Heart right ventricle (tissue), 16 donors: ENCODE measurements at regions not wholly inside any gene's neighbourhood (a gene's known extent, or its start where the extent isn't known, plus 50 kb on each side); places are given as distances from the start of the nearest gene placed in this dataset.

Experiments
- ATAC-seq, 8 donors: fragments of 200-7000 bp; cut with Tn5 transposase; one replicate each; pipeline ENCODE4 v1.9.1; 2020; ENCODE audit warnings: mild to moderate bottlenecking in 8 of 8, moderate library complexity in 8 of 8, moderate number of reproducible peaks in 1 of 8
- DNase-seq, 2 donors: peaks; one replicate each; pipeline ENCODE4 v3.0.0-alpha.2; 2020
- H3K27ac ChIP-seq, 10 donors: fragments of 200-600 bp; sonication (generic) in 2 of 10; one replicate each; pipeline versions ENCODE4 v1.5.0 to v1.8.0; 2020 to 2022; ENCODE audit warnings: mild to moderate bottlenecking in 3 of 10
- H3K27me3 ChIP-seq, 7 donors: fragments of 200-600 bp; one replicate each; pipeline ENCODE4 v1.8.0; 2021 to 2022; ENCODE audit warnings: mild to moderate bottlenecking in 2 of 7
- H3K36me3 ChIP-seq, 9 donors: fragments of 200-600 bp; sonication (generic) in 1 of 9; one replicate each; pipeline versions ENCODE4 v1.5.0 to v1.8.0; 2020 to 2022; ENCODE audit warnings: mild to moderate bottlenecking in 2 of 9
- H3K4me1 ChIP-seq, 9 donors: fragments of 200-600 bp; sonication (generic) in 1 of 9; one replicate each; pipeline versions ENCODE4 v1.5.0 to v1.8.0; 2020 to 2022; ENCODE audit warnings: mild to moderate bottlenecking in 4 of 9
- H3K4me3 ChIP-seq, 10 donors: fragments of 200-600 bp; sonication (generic) in 2 of 10; one replicate each; pipeline versions ENCODE4 v1.5.0 to v1.8.0; 2020 to 2022; ENCODE audit warnings: mild to moderate bottlenecking in 7 of 10, moderate library complexity in 2 of 10
- H3K9me3 ChIP-seq, 11 donors: fragments of 200-600 bp in 10 of 11; sonication (generic) in 2 of 11; one replicate each; pipeline versions ENCODE4 v1.5.0 to v1.8.0; 2013 to 2022; ENCODE audit warnings: mild to moderate bottlenecking in 2 of 11, control low read depth in 1 of 11, moderate library complexity in 1 of 11
- CTCF ChIP-seq, 9 donors: fragments of 200-600 bp; sonication (generic) in 2 of 9; IDR thresholded peaks; one replicate each; pipeline versions ENCODE4 v1.5.0 to v1.8.0; 2021 to 2022; ENCODE audit warnings: antibody characterized with exemption in 9 of 9, mild to moderate bottlenecking in 5 of 9, moderate library complexity in 1 of 9
- WGBS, 2 donors: extraction: QIAGEN DNeasy Blood & Tissue Kit; methylation state at CpG; one replicate each; pipeline ENCODE4 v1.1.7; 2013; ENCODE audit warnings: inconsistent platforms in 1 of 2; 5-methylcytosine and 5-hydroxymethylcytosine counted together
- intact Hi-C, 10 donors: fragments of 100-400 bp; cut with DNase I; formaldehyde crosslinking; loops; one replicate each; pipeline versions ENCODE4 v1.11.1 to v1.14.2; 2022
- donor health status: Arrhythmogenic right ventricular cardiomyopathy.
- donor health status: ischemic (EF 13 %, LVEDD 7.1; RV severe dilation, severe dysfunction).
- donor health status: healthy with polysubstance abuse.
- donor health status: DM: no; HTN: yes; CAD: no.
- donor health status: DM: no; HTN: no; CAD: no.
- donor health status: ischemic (EF 25% LVEDD 6.9; RV normal size, moderate dysfunction).
- donor health status: ischemic (EF 25% LVEDD 5.7; RV mildly dilated, moderate dysfunction).
- donor health status: healthy.
- donor health status: DM: yes; HTN: yes; CAD: no.
- donor health status: Ischemic cardiomyopathy.
- donor health status: ischemic (EF 35%, LVEDD 5.7; RV mildly dilated, moderate dysfunction).
- donor health status: nonischemic (EF 11% LVEDD 7.7; RV severe dilation, severe dysfunction).
- donor health status: DM: yes; HTN: yes; CAD: no.
- donor health status: PGD.
- donor health status: ischemic (EF 29% LVEDD 5.4; RV normal size, mild dysfunction).
- donor health status: nonischemic (EF 23%, LVEDD 6.1; RV moderate dilation, normal function).

- 85 to 90% methylated on average over 2 of the region's 2 CpGs for WGBS, 2 donors
- no peak for ATAC-seq
- Histone ChIP-seq H3K4me1 (no peaks in the 10 kb centered on the region), H3K9me3 (no peaks in the 10 kb centered on the region), H3K27ac (no peak overlapping the region), H3K36me3 (no peaks in the 10 kb centered on the region), H3K4me3 (no peak overlapping the region), H3K27me3 (peaks cover 0 to 6% (median 0%) of the 10 kb centered on the region in 7 donors)
- intact Hi-C loops, result no loop called here
- no peak for TF ChIP-seq CTCF (IDR thresholded peaks at IDR 0.05)
- DNase-seq, result no peak
Observed at GRCh38 chr12:114974333-114974732, 290.4 kb upstream of the TBX3 start.

DNA sequence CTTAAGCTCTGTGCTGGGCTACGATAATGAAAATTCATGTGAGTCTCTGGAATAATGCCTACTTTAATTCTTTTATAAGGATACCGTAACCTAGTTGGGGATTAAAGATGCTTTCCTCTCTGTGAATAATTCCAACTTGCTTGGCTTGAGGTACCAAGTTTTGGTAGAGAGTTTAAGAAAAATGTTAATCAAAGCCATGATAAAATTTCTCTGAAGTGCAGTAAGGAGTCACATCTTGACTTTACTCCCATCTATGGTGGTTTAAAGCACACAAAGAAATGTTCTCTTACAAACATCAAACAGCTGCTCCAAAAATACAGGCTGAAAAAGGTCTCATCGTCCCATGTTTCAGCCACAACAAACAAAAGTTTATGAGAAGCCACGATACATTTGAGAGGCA is 284.8 kb upstream of the TBX3 start:
- peaks cover 0 to 2% (median 0%) of the 10 kb centered on the region in 11 donors for H3K9me3 ChIP-seq
- TF ChIP-seq CTCF (IDR thresholded peaks at IDR 0.05), result no peak
- WGBS, 2 donors, result 90 to 91% methylated on average over 4 of the region's 4 CpGs
- H3K4me1 ChIP-seq, result no peaks in the 10 kb centered on the region
- intact Hi-C loops, result no loop called here
- peaks cover 0 to 6% (median 0%) of the 10 kb centered on the region in 7 donors for H3K27me3 ChIP-seq
- ATAC-seq, result no peak
- H3K36me3 ChIP-seq, result no peaks in the 10 kb centered on the region
- H3K27ac ChIP-seq, result no peak overlapping the region
- DNase-seq, result no peak
- H3K4me3 ChIP-seq, result no peak overlapping the region

DNA sequence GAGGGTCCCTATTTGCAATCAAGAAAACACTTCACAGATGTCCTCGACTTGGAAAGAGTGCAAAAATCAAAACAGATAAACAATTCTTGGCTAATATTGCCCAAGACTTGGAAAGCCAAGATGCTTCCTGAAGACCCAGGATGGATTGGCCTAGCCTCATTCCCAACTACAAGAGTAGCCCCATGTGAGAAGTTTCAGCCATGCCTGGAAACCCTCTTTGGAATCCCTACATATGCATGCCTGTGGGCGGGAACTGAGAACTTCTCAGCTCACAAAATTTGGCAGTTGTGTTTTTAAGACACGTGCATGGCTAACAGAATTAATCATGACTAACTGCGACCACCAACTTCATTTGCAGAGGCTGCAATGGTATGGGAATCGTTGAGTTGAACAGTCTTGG is 283.2 kb upstream of the TBX3 start:
- no peak for TF ChIP-seq CTCF (IDR thresholded peaks at IDR 0.05)
- Histone ChIP-seq H3K27me3 (peaks cover 0 to 6% (median 0%) of the 10 kb centered on the region in 7 donors), H3K4me3 (no peak overlapping the region), H3K27ac (no peak overlapping the region), H3K9me3 (peaks cover 0 to 9% (median 0%) of the 10 kb centered on the region in 11 donors), H3K4me1 (no peaks in the 10 kb centered on the region), H3K36me3 (no peaks in the 10 kb centered on the region)
- WGBS, 2 donors, result 84 to 85% methylated on average over 5 of the region's 5 CpGs
- intact Hi-C loops, result no loop called here
- ATAC-seq, result no peak
- DNase-seq, result no peak

DNA sequence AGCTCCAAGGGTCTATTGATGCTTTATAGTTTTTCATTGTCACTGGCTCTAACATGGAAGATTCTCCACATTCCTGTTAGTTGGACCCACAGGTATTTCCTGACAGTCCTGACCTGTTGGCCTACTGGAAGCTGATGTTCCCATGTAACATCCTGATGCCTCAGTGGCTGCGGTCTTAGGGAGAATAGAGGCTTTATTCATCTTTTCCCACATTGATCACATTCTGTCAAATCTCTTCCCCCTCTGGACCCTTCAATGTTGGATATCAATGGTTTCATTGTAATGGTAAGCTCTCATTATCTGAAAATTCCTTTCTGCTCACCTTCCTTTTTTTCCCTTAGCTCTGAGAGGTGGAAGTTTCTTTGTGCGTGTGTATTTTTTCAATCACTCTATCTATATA is 280.9 kb upstream of the TBX3 start:
- ATAC-seq, result no peak
- Histone ChIP-seq H3K4me1 (no peaks in the 10 kb centered on the region), H3K4me3 (no peak overlapping the region), H3K36me3 (no peaks in the 10 kb centered on the region), H3K27ac (no peak overlapping the region), H3K27me3 (peaks cover 0 to 6% (median 0%) of the 10 kb centered on the region in 7 donors), H3K9me3 (peaks cover 0 to 9% (median 0%) of the 10 kb centered on the region in 11 donors)
- no peak for DNase-seq
- no peak for TF ChIP-seq CTCF (IDR thresholded peaks at IDR 0.05)
- intact Hi-C loops, result no loop called here
- 92 to 96% methylated on average over 2 of the region's 2 CpGs for WGBS, 2 donors
